Gastrocnemius medialis (tissue), 4 donors: ENCODE measurements at regions not wholly inside any gene's neighbourhood (a gene's known extent, or its start where the extent isn't known, plus 50 kb on each side); places are given as distances from the start of the nearest gene placed in this dataset.

Experiments
- ATAC-seq, 2 donors: fragments of 150-250 bp; one replicate each; pipeline ENCODE4 v1.9.1; 2016
- DNase-seq, 2 donors: peaks; one replicate each; pipeline ENCODE4 v3.0.0-alpha.2; 2019
- H3K27ac ChIP-seq, 4 donors: fragments of 200-600 bp; sonication (generic); 1 replicate in 1 of 4; 2 replicates in 3 of 4; pipeline ENCODE4 v1.5.1; 2016 to 2018; ENCODE audit warnings: mild to moderate bottlenecking in 2 of 4, moderate library complexity in 1 of 4
- H3K27me3 ChIP-seq, 3 donors: fragments of 200-600 bp; sonication (generic) in 2 of 3; 1 replicate in 1 of 3; 2 replicates in 2 of 3; pipeline versions ENCODE4 v1.5.1 to v1.6.0; 2016 to 2019; ENCODE audit warnings: mild to moderate bottlenecking in 1 of 3, moderate library complexity in 1 of 3
- H3K36me3 ChIP-seq, 2 donors: fragments of 200-600 bp; sonication (generic) in 1 of 2; one replicate each; pipeline ENCODE4 v1.5.1; 2017 to 2018
- H3K4me1 ChIP-seq, 2 donors: fragments of 200-600 bp; sonication (generic) in 1 of 2; one replicate each; pipeline ENCODE4 v1.5.1; 2016 to 2017; ENCODE audit warnings: mild to moderate bottlenecking in 2 of 2
- H3K4me3 ChIP-seq, 4 donors: fragments of 200-600 bp; sonication (generic) in 3 of 4; 1 replicate in 1 of 4; 2 replicates in 3 of 4; pipeline ENCODE4 v1.5.1; 2016 to 2019; ENCODE audit warnings: mild to moderate bottlenecking in 2 of 4
- H3K9me3 ChIP-seq, 3 donors: fragments of 200-600 bp; sonication (generic) in 2 of 3; 1 replicate in 1 of 3; 2 replicates in 2 of 3; pipeline ENCODE4 v1.5.1; 2016 to 2019
- POLR2A ChIP-seq, 2 donors: fragments of 450-650 bp; IDR thresholded peaks; one replicate each; pipeline ENCODE4 v1.6.1; 2017; ENCODE audit warnings: antibody characterized with exemption in 2 of 2, mild to moderate bottlenecking in 2 of 2, moderate library complexity in 2 of 2
- in situ Hi-C, 4 donors: fragments of 200-750 bp; cut with MboI; loops; one replicate each; pipeline versions ENCODE4 v1.15.0 to v1.8.0; 2017; ENCODE audit warnings: low sequenced_read_pairs in 4 of 4
- intact Hi-C: fragments of 100-400 bp; cut with DNase I; formaldehyde crosslinking; loops from one replicate; pipeline ENCODE4 v1.15.1; 2023; ENCODE audit warnings: low total_unique reads
- TF ChIP-seq, protein P1 (sequence below), 5 experiments: fragments of 450-650 bp in 3 of 5; fragments of 200-600 bp in 2 of 5; sonication (generic) in 2 of 5; IDR thresholded peaks in 4 of 5; conservative IDR thresholded peaks in 1 of 5; 1 replicate in 4 of 5; 2 replicates in 1 of 5; pipeline ENCODE4 v1.5.1; 2016 to 2019; ENCODE audit warnings: antibody characterized with exemption in 5 of 5, mild to moderate bottlenecking in 3 of 5, moderate library complexity in 3 of 5

DNA sequence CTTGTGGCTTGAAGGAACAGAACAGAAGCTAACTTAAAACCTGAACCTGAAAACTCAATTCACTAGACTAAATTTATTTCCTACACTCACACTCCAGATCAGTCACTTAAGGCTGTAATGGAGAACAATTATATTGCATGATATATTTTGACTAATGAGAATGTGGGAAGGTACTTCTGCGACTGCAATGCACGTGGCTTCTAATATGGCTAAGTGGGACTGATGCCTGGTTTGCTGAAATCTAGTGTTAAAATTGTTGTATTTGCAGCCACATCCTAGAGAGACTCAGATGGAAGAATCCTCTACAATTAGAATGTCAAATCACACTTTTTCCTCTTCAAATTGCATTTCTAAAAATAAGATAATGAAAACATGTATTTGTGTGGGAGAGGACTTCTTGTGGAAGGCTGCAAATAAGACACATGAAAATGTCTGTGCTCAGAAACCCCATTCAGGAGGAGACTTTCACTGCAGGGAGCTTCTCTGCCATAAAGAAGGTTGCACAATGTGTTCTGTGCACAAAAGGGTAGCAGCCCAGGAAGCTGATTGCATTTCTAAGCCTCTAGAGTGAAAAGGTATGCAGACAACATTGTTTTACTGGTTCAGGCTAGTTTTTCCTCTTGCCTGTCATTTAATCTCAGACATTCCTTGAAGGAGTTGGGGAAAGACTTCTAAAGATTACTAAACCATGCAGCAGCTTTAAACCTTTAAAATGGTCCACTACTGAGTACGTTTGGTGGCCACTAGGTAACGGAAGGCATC lies 224.3 kb downstream of the NEDD1 start:
- Histone ChIP-seq H3K36me3 (no peaks in the 10 kb centered on the region), H3K27ac (no peak overlapping the region), H3K9me3 (no peaks in the 10 kb centered on the region), H3K4me1 (no peaks in the 10 kb centered on the region), H3K4me3 (no peak overlapping the region), H3K27me3 (no peaks in the 10 kb centered on the region)
- in situ Hi-C loops (no loop called here), intact Hi-C loops (no loop called here)
- DNase-seq (no peak), ATAC-seq (no peak)
- TF ChIP-seq, protein P1, sequence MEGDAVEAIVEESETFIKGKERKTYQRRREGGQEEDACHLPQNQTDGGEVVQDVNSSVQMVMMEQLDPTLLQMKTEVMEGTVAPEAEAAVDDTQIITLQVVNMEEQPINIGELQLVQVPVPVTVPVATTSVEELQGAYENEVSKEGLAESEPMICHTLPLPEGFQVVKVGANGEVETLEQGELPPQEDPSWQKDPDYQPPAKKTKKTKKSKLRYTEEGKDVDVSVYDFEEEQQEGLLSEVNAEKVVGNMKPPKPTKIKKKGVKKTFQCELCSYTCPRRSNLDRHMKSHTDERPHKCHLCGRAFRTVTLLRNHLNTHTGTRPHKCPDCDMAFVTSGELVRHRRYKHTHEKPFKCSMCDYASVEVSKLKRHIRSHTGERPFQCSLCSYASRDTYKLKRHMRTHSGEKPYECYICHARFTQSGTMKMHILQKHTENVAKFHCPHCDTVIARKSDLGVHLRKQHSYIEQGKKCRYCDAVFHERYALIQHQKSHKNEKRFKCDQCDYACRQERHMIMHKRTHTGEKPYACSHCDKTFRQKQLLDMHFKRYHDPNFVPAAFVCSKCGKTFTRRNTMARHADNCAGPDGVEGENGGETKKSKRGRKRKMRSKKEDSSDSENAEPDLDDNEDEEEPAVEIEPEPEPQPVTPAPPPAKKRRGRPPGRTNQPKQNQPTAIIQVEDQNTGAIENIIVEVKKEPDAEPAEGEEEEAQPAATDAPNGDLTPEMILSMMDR (IDR thresholded peaks at IDR 0.05 in 4 of 5, conservative IDR thresholded peaks at IDR 0.05 in 1 of 5): no peak
- no peak for TF ChIP-seq POLR2A (IDR thresholded peaks at IDR 0.05)

DNA sequence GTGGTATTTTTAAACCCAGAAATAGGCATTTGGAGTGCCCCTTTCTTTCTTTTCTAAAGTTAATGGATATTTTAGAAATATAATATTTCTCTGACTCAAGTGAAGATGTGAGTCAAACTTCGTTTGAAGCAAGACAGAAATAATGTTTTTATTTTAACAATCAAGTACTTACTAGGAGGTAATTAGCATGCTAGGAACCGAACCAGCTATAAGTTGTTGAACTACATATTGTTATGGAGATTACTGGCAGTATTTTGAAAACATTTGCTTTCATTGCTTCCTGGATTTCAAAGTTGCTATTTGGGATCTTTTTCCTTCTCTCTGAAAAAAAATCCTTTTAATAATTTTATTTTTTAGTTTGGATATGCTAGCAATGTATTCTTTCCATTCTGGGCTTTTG lies 225.2 kb downstream of the NEDD1 start:
- TF ChIP-seq, protein P1 (IDR thresholded peaks at IDR 0.05 in 4 of 5, conservative IDR thresholded peaks at IDR 0.05 in 1 of 5): no peak
- TF ChIP-seq POLR2A (IDR thresholded peaks at IDR 0.05): no peak
- in situ Hi-C loops: no loop called here

GRCh38 chr12:97134495-97134894 lies 227.4 kb downstream of the NEDD1 start:
- H3K27ac ChIP-seq: no peak overlapping the region
- TF ChIP-seq POLR2A (IDR thresholded peaks at IDR 0.05): no peak
- TF ChIP-seq, protein P1 (IDR thresholded peaks at IDR 0.05 in 4 of 5, conservative IDR thresholded peaks at IDR 0.05 in 1 of 5): no peak
- DNase-seq (no peak), ATAC-seq (no peak)
- H3K36me3 ChIP-seq: no peaks in the 10 kb centered on the region
- H3K4me1 ChIP-seq: no peaks in the 10 kb centered on the region
- intact Hi-C loops: no loop called here
- in situ Hi-C loops: no loop called here
- no peaks in the 10 kb centered on the region for H3K27me3 ChIP-seq
- no peak overlapping the region for H3K4me3 ChIP-seq
- H3K9me3 ChIP-seq: no peaks in the 10 kb centered on the region

More for the DNA sequence above, 225.2 kb downstream of the NEDD1 start:
- DNase-seq: no peak
- Histone ChIP-seq H3K4me3 (no peak overlapping the region), H3K27ac (no peak overlapping the region), H3K27me3 (no peaks in the 10 kb centered on the region), H3K36me3 (no peaks in the 10 kb centered on the region), H3K9me3 (no peaks in the 10 kb centered on the region), H3K4me1 (no peaks in the 10 kb centered on the region)
- intact Hi-C loops: no loop called here
- ATAC-seq: no peak

DNA sequence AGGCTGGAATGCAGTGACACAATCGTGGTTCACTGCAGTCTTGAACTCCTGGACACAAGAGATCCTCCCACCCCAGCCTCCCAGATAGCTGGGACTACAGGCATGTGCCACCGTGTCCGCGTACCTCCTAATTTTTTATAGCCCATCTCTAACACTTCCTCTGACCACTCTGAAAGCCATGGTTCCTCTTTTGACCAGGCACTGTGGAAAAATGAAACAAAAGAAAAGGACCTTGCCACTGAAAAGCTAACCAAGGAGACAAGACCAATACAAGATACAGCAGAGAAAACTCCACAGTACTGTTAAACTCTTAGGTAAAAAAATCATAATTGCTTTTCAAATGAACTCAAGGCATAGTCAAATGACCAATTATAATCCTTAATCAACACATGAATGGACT lies 233.3 kb downstream of the NEDD1 start:
- Histone ChIP-seq H3K27me3 (no peaks in the 10 kb centered on the region), H3K4me1 (no peaks in the 10 kb centered on the region), H3K36me3 (no peaks in the 10 kb centered on the region), H3K4me3 (no peak overlapping the region), H3K27ac (no peak overlapping the region), H3K9me3 (no peaks in the 10 kb centered on the region)
- no peak for ATAC-seq
- in situ Hi-C loops: no loop called here
- DNase-seq: no peak
- TF ChIP-seq, protein P1 (IDR thresholded peaks at IDR 0.05 in 4 of 5, conservative IDR thresholded peaks at IDR 0.05 in 1 of 5): no peak
- no peak for TF ChIP-seq POLR2A (IDR thresholded peaks at IDR 0.05)
- intact Hi-C loops: no loop called here
